ENCODE measurements at regions not wholly inside any gene's neighbourhood (a gene's known extent, or its start where the extent isn't known, plus 50 kb on each side); places are given as distances from the start of the nearest gene placed in this dataset.
"Not testable (repeated sequence)": the region's sequence is repeated elsewhere in the genome, so short reads cannot be mapped to it uniquely, and the experiment has no call there.

GRCh38 chr17:53490447-53490968 lies 332.2 kb upstream of the KIF2B start:
- DNase-seq (ENCODE audit: low read depth in 3 of 3) = no peak

- no peak for DNase-seq (ENCODE audit: low read depth in 3 of 3)
Observed at GRCh38 chr17:53483704-53484103, 339.0 kb upstream of the KIF2B start.

GRCh38 chr17:53475002-53475401 lies 347.7 kb upstream of the KIF2B start:
- no peak for DNase-seq (ENCODE audit: low read depth in 3 of 3)

GRCh38 chr17:53472586-53472985 lies 350.1 kb upstream of the KIF2B start:
- DNase-seq (ENCODE audit: low read depth in 3 of 3) = no peak

- DNase-seq (ENCODE audit: low read depth in 3 of 3) = no peak
Observed at GRCh38 chr17:53471514-53471913, 351.2 kb upstream of the KIF2B start.

GRCh38 chr17:53470626-53471025 lies 352.1 kb upstream of the KIF2B start:
- DNase-seq (ENCODE audit: low read depth in 3 of 3) = no peak

GRCh38 chr17:53466733-53467132 lies 356.0 kb upstream of the KIF2B start:
- no peak for DNase-seq (ENCODE audit: low read depth in 3 of 3)

GRCh38 chr17:53464396-53464795 lies 358.3 kb upstream of the KIF2B start:
- not testable (repeated sequence) for DNase-seq (ENCODE audit: low read depth in 3 of 3)

- no peak for DNase-seq (ENCODE audit: low read depth in 3 of 3)
Observed at GRCh38 chr17:53463363-53463762, 359.4 kb upstream of the KIF2B start.

GRCh38 chr17:53462393-53462811 lies 360.3 kb upstream of the KIF2B start:
- no peak for DNase-seq (ENCODE audit: low read depth in 3 of 3)

GRCh38 chr17:53455943-53456342 lies 366.8 kb upstream of the KIF2B start:
- DNase-seq (ENCODE audit: low read depth in 3 of 3) = not testable (repeated sequence)

GRCh38 chr17:53454337-53454736 lies 368.4 kb upstream of the KIF2B start:
- DNase-seq (ENCODE audit: low read depth in 3 of 3) = no peak

- DNase-seq (ENCODE audit: low read depth in 3 of 3) = no peak
Observed at GRCh38 chr17:53449324-53449723, 373.4 kb upstream of the KIF2B start.

- DNase-seq (ENCODE audit: low read depth in 3 of 3) = no peak
Observed at GRCh38 chr17:53428913-53429312, 393.8 kb upstream of the KIF2B start.

GRCh38 chr17:53426505-53426904 lies 396.2 kb upstream of the KIF2B start:
- no peak for DNase-seq (ENCODE audit: low read depth in 3 of 3)

- DNase-seq (ENCODE audit: low read depth in 3 of 3) = no peak
Observed at GRCh38 chr17:53420035-53420641, 402.6 kb upstream of the KIF2B start.

GRCh38 chr17:53409588-53409987 lies 413.1 kb upstream of the KIF2B start:
- DNase-seq (ENCODE audit: low read depth in 3 of 3) = no peak

GRCh38 chr17:53406907-53407306 lies 415.8 kb upstream of the KIF2B start:
- no peak for DNase-seq (ENCODE audit: low read depth in 3 of 3)

- DNase-seq (ENCODE audit: low read depth in 3 of 3) = no peak
Observed at GRCh38 chr17:53391197-53391596, 431.5 kb upstream of the KIF2B start.

GRCh38 chr17:53390575-53390974 lies 432.2 kb upstream of the KIF2B start:
- DNase-seq (ENCODE audit: low read depth in 3 of 3) = no peak

- DNase-seq (ENCODE audit: low read depth in 3 of 3) = no peak
Observed at GRCh38 chr17:53387745-53388144, 435.0 kb upstream of the KIF2B start.

GRCh38 chr17:53353919-53354351 lies 468.8 kb upstream of the KIF2B start:
- DNase-seq (ENCODE audit: low read depth in 3 of 3) = no peak

GRCh38 chr17:53344778-53345177 lies 477.9 kb upstream of the KIF2B start:
- DNase-seq (ENCODE audit: low read depth in 3 of 3) = no peak

GRCh38 chr17:53336281-53336680 lies 486.4 kb upstream of the KIF2B start:
- no peak for DNase-seq (ENCODE audit: low read depth in 3 of 3)
